Islet of Langerhans (tissue), 1 donor: ENCODE measurements at regions not wholly inside any gene's neighbourhood (a gene's known extent, or its start where the extent isn't known, plus 50 kb on each side); places are given as distances from the start of the nearest gene placed in this dataset.
"Not testable (repeated sequence)": the region's sequence is repeated elsewhere in the genome, so short reads cannot be mapped to it uniquely, and the experiment has no call there.

ENCODE experiments used
- FAIRE-seq: peaks from one replicate; lab custom pipeline; 2011; peaks lifted over from hg19 to GRCh38; lab: Jason Lieb, UNC

DNA sequence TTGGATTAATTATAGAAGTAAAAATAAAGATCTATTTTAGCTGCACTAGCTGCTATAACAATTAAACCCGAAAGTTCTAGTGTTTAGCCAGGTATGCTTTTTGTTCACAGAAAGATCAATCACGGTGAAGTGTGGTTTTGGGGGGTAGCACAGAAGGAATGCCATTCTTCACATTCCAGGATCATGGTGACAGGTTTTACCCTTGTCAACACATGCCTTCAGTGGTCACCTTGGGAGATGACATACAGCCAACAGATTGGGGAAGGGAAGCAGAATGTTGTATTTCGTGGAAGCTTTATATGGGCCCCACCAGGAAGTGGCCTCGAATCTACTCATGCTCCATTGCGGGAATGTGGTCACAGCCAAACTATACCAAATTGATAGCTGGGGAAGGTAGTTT, 753.6 kb downstream of the RAPGEF2 start:
- no peak for FAIRE-seq

DNA sequence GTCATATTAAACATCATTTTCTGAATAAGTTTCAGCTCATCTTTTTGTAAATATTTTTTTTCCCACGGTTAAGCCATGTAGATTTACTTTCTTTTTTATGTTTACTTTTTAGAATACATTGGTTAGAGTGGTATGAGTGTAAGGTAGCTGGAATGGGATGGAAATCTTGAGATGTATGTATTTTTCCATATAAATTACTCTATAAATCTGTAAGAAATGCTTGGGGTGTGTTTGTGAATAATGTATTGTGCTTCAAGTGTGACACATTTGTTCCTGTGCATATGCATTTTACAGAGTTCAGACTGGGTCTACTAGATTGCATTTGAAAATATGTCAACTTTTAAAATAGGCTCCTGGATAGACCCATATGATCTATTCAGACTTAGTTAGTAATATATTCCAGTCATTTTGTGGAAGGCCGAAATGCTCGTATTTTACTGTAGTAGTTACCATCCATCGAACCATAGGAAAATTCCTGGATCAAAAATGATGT, 756.8 kb downstream of the RAPGEF2 start:
- FAIRE-seq = no peak

DNA sequence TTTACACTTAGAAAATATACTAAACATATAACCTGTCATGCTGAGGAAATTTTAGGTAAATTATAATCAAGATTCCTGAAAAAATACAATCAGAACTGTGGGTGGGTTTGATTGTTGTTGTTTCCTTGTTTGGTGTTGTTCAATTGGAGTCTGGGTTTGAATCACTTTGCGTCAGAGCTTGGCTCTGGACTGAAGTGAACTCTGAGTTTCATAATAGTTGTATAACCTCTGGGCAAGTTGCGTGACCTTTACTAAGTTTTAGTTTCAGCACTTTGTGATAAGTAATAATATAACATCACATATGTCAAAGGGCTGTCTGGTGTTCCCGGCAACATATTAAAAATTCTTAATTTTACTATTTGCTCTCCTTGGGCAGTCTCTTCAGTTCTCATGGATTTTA, 758.1 kb downstream of the RAPGEF2 start:
- FAIRE-seq = no peak

DNA sequence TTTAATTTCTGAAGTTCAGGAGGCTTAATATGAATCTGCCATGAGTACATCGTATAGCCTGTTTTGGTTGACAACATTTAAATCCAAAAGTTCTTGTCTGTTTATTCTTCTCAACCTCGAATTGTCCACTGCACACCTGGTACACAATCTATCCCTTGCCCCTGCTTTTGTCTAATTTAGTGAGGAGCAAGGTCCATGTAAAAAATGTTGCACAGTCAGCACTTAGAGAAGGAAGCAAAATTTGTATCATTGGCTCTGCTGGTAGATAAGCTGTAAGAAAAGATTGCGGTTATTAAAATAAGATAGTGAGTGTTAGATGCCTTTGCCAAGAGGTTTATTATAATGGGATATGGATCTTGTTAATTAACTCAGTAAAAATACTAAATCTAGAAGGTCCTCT, 761.5 kb downstream of the RAPGEF2 start:
- no peak for FAIRE-seq

DNA sequence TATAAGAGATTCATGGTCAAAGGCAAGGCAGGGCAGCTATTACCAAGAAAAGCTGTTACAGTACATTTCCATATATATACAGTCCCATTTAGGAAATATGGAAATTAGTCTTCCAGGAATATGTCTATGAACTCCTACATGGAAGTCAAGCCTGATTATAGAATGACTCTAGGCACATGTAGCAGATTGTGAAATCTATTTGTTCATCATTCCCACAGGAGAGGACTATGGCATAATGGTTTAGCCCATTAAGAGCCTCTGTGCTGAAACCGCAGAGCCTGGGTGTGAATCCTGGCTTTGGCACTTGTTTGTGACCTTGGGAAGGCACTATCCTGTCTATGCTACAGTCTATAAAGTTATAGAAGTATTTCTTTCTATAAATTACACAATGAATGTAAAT, 764.8 kb downstream of the RAPGEF2 start:
- no peak for FAIRE-seq

DNA sequence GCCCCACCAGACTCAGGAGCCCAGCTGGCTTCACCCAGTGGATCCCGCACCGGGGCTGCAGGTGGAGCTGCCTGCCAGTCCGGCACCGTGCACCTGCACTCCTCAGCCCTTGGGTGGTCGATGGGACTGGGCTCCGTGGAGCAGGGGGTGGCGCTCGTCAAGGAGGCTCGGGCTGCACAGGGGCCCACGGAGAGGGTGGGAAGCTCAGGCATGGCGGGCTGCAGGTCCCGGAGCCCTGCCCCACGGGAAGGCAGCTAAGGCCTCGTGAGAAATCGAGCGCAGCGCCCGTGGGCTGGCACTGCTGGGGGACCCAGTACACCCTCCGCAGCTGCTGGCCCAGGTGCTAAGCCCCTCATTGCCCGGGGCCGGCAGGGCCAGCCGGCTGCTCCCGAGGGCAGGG, 766.1 kb downstream of the RAPGEF2 start:
- FAIRE-seq = not testable (repeated sequence)

DNA sequence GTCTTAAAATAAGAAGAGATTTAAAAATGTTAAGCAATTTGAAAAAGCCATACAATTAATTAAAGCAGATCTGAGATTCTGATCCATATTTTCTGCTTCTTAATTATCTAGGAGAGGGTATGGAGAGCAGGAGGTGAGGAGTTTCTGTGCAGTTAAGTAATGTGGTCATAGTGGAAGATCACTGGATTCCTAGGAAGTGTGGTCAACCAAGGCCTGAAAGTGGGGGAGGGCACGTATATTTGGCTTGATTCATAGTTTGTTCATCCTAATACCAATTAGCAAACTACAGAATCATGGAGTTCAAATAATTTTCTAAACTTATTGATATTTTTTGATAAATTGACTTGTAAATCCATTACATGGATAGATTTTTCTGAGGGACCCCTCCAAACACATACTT, 768.3 kb downstream of the RAPGEF2 start:
- FAIRE-seq = no peak

DNA sequence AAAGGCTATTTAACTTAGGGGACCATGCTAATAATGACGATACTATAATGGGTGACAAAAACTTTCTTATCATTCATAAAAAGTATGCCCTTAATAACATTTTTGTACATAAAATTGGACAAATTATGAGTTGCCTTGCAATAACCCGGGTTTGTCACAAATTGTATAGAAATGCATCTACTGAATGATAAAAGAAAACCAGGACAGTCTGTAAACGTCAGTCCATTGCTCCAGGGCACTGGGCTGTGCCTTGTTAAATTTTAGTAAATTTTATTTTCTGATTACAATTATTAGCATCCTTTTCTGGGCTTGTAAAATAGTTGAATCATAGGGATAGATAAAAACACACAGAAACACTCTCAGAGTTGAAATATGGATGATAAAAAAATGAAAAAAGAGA, 778.3 kb downstream of the RAPGEF2 start:
- no peak for FAIRE-seq

DNA sequence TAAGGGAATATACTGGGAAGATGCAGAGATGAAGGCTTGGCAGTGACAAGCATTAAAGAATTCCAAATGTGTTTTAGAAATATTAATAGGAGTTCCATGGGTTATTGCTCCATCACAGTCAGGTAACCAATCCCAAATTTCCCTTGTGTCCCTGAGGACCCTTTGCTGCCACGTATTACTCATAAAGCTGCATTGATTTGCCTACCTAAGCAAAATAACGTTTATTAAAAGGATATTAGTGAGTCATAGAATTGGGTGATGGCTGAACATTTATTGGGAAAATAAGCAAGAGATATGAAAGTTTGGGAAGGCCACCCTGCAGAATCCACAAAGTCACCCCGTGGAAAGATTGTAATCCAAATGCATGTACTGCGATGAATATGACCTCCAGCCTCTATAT, 782.1 kb downstream of the RAPGEF2 start:
- no peak for FAIRE-seq

DNA sequence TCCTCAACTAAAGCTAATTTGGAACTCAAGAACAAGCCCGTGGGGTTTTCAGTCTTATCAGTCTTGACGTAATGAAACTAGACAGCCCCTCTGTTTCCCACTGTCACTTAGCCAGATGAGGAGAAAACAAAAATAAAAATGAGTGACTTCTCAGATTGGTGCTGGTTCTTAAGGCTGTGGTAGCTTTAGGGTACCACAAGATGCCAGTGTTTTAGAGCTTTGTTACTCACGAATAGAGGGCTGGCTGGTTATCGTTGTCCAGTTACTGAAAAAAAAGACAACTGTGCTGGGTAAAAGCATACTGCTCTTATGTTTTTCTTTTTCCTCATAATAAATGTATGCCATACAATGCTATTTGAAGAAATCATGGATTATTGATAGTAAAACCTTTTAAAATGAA, 796.7 kb downstream of the RAPGEF2 start:
- FAIRE-seq = no peak

DNA sequence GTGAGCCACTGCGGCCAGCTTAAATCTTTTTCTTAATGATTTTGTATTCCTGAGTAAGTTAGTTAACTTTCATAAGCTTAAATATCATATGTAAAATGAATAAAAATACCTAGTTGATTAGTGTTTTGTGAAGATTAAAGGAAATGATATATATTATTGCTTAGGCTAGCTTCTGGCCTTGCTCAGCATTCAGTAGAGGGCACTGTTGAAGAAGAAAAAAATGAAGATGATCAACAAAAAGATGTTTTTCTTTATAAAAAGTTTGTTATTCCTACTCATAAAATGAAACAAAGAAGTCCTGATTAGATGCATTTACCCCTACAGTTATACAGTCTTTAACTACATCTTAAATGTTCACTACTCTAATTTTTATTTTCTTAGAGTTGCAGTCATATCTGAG, 797.7 kb downstream of the RAPGEF2 start:
- no peak for FAIRE-seq

DNA sequence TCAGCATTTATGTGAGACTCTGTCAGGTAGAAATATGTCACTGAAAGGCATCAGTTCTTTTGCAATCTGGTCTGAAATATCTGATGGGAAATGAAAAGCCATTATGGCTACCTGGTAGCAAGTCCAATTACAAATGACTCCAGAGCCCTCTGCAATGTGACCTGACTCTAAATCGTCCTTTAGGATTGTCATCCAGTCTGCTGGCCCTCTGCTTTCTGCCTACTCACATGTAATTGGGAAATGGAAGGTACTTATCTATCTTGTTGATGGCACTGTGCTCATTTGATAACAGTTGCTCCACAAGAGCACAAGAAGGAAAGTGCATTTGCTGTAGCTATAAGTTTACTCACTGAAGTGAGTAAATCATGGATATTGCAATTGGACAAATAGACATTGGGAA, 799.8 kb downstream of the RAPGEF2 start:
- FAIRE-seq = no peak

DNA sequence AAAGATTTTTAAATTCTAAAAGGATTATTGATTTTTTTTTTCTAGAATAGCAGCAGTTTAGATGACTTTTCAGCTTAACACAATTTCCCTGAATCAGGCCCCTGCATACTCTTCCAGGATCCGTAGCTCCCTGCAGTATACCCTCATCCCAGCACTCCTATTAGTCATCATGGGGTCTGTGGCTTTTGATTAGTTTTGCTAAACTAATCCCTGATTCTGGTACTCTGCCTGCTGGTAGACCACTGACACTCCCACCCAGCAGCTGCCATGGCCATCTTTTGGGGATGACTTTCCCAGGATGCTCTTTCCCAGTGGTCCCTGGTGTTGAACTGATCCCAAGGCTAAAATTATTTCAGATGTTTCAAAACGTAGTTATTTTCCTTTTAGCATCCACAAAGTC, 802.0 kb downstream of the RAPGEF2 start:
- no peak for FAIRE-seq

DNA sequence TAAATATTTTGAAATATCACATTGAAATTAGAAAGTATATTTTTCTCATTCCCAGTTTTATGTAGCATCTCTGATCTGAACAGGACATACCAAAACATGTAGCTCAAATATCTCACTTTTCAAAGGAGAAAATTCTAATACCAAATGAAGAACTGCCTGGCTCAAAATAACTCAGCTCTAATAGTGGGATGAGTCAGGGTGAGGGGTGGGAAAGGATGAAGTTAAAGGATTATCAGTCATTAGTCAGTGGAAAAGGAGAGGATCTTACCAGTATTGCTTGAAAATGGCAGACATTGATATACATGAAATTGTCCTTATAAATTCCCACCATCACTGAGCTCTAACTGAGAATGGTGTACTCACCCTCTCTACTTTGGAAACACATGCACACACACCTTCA, 803.2 kb downstream of the RAPGEF2 start:
- no peak for FAIRE-seq

DNA sequence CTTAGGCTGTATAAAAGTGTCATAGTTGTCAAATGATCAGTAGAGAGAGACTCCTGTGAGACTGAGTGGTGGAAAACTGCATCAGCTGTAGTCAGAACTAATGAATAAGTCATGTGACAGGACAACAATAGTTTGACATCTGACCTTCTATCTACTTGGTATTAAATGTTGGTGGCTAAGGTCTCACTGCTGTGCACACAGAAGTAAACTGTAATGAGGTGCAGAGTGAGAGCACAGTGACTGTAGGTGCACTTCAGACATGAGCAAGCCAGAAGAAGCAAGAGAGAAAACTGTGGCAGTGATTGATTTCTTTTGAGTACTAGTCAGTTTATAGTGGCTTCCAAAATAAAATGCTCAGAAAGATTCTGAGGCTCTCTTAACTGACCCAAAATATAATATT, 803.6 kb downstream of the RAPGEF2 start:
- FAIRE-seq = no peak

DNA sequence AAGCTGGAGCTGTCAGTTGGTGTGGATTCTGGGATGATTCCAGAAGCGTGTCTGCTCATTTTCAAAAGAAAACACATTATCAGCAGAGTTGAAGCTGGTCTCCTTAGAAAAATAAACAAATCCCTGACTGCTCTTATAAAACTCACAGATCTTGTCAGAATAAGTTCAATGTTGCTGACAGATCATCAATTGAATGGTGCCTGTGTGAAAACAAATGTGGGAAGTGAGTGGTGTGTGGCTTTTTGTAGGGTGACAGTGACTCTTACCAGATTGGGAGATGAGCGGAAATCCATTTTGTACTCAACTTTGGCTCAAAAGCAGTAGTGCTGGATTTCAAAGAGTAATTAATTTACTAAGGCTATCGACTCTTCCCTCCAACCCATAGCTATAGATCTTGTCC, 807.8 kb downstream of the RAPGEF2 start:
- FAIRE-seq = no peak

DNA sequence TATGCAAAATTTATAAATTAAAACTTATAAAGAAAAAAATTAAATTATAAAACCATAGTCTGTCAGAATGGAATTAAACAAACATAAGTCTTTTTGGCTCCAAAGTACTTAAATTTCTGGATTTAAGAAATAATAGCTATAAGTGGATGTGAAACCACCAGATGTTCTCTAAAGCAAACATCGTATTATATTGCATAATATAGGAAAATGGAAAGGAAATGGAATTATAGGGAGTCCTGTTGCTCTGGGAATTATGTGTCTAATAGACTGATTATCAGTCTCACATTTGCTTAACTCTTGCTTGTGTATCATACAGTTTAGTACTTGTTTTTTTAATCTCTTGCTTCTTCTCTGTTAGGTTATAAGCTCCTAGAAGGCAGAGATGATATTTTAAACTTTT, 819.2 kb downstream of the RAPGEF2 start:
- FAIRE-seq = no peak

DNA sequence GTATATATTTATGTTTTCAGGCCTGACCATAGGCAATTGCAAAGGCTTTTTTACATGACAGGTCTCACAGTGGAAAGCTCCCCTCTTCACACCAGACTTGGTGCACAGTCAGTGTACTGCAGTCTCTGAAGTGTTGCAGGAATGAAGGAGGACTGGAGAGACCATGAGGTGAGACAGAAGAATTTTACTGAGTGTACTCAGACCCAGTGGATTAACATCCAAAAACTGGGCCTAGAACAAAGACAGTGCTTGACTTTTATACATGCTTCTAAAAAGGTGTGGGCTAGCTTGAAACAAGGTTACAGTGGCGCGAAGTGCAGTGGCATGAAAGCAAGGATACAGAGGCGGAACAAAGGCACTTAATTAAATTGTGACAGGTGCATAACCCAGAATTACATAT, 822.9 kb downstream of the RAPGEF2 start:
- no peak for FAIRE-seq

DNA sequence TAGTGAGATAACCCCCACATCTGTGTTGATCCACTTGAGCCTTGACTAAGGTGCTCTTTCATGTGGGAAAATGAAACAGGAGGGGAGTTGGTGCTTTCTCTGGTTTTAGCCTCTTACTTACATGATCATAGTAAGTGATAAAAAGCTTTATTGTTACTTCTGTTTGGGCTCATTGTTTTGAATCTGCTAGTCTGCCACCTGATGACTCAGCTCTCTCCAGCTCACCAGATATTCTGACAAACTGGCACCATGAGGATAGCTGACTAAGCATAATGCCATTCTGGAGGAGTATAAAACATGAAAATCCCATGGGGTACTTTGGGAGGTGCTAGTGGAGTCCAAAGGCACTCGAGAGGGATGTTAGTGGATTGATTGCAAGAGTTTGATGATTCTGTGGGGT, 824.0 kb downstream of the RAPGEF2 start:
- no peak for FAIRE-seq

DNA sequence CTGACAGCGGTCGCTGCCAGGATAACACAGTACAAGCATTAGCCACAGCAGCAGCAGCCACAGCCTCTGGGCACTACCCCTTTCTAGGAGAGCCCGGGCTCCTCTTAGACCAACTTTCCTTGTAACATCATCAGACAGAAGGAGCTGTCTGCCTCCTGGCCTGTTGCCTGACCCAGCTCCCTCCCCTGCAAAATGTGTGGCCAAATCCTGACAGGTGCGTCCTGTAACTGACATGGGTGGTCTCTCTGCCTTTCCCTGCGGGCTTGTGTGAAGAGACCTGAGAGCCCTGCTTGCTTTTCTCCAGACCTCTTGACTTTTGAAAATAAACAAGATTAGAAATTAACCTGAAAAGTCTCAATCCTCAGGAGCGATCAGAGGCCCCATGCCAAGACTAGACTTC, 824.9 kb downstream of the RAPGEF2 start:
- FAIRE-seq = no peak

DNA sequence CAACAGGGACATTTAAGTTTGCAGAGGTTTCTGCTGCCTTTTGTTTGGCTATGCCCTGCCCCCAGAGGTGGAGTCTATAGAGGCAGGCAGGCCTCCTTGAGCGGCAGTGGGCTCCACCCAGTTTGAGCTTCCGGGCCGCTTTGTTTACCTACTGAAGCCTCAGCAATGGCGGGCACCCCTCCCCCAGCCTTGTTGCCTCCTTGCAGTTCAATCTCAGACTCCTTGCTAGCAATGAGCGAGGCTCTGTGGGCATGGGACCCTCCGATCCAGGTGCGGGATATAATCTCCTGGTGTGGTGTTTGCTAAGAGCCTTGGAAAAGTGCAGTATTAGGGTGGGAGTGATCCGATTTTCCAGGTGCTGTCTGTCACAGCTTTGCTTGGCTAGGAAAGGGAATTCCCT, 831.7 kb downstream of the RAPGEF2 start:
- not testable (repeated sequence) for FAIRE-seq

DNA sequence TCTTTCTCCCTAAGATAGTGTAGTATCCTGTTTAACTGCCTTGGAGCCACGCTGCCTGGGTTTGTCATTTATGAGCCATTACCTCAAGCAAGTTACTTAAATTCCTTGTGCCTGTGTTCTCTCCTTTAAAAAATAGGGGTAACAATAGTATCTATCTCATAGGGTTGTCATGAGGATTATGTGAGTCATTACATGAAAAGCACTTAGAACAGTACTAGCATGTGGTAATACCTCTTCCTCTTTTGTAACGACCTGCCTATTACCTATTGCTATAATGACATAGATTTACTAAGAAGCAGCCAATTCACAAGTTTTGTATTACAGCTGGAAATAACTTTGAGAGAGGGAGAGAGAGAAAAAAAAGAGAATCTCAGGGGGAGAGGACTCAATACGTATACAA, 834.7 kb downstream of the RAPGEF2 start:
- no peak for FAIRE-seq

DNA sequence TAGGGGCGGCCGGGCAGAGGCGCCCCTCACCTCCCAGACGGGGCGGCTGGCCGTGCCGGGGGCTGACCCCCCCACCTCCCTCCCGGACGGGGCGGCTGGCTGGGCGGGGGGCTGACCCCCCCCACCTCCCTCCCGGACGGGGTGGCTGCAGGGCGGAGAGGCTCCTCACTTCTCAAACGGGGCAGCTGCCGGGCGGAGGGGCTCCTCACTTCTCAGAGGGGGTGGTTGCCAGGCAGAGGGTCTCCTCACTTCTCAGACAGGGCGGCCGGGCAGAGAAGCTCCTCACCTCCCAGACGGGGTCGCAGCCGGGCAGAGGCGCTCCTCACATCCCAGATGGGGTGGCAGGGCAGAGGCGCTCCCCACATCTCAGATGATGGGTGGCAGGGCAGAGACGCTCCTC, 836.8 kb downstream of the RAPGEF2 start:
- not testable (repeated sequence) for FAIRE-seq

DNA sequence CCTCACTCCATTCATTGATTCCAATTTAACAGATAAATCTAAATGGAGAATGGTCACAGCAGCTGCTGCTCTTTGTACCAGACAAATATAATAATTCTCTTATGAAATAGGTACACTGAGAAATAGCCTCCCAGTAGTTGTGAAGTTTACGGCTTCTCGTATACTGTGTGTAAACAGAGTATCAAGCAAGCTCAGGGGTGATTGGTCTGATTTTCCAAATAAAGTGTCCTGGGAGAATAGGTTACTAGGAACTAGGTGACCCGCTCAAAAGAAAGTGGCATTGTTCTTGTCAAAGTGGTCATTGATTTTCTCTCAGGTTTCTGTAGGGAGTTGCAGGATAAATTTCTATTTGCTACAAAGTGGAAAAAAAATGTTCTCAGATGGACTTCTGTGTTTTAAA, 838.2 kb downstream of the RAPGEF2 start:
- FAIRE-seq = no peak

DNA sequence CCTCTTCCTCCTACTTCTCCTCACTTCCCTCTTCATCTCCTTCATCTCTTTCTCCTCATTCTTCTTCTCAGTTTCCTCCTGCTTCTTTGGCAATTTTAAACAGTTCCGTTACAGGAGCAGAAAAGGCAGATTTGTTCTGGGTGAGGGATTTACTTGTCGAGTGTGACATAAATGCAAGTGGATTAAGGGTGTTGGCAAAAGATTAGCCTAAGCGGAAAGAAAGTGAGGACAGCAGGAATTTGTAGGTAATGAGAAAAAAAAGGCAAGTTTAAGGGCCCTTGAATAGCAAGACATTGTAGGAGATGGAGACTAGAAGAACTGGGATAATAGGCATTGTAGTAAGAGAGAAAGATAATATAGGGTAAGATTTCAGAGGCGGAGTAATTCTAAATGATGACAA, 841.6 kb downstream of the RAPGEF2 start:
- no peak for FAIRE-seq
